ENCODE measurements at regions not wholly inside any gene's neighbourhood (a gene's known extent, or its start where the extent isn't known, plus 50 kb on each side); places are given as distances from the start of the nearest gene placed in this dataset.

- H3K4ac ChIP-seq (ENCODE audit: low read depth, low read length), result no peak overlapping the region
- no peak overlapping the region for H3K56ac ChIP-seq (ENCODE audit: insufficient read length, low read depth, low read length)
- Mint-ChIP-seq H3K36me3 (ENCODE audit: insufficient read depth in 1 of 3, low read depth in 3 of 3) (peaks cover 0 to 8% (median 6%) of the 10 kb centered on the region in 3 experiments; a peak in 2 of 7 replicates), H3K4me1 (no peaks in the 10 kb centered on the region), H3K9me3 (peaks cover 4 to 9% of the 10 kb centered on the region in 2 experiments; a peak in 4 of 5 replicates), H3K4me3 (no peak overlapping the region), H3K27ac (no peak overlapping the region), H3K27me3 (ENCODE audit: low read depth) (peaks cover 3% of the 10 kb centered on the region; the same call in 1 of the 2 replicates)
- DNase-seq, result no peak
- H4K20me1 ChIP-seq (ENCODE audit: control insufficient read depth, insufficient read depth, insufficient read length), result no peaks in the 10 kb centered on the region
- H3K23ac ChIP-seq (ENCODE audit: insufficient read length, low read depth, low read length), result no peak overlapping the region
- no peak overlapping the region for H3K9ac ChIP-seq (ENCODE audit: extremely low read depth, insufficient read length, low read length)
- no peak overlapping the region for H2BK20ac ChIP-seq (ENCODE audit: low read depth, low read length, poor library complexity, severe bottlenecking)
- H3K9me3 ChIP-seq (ENCODE audit: control insufficient read depth, low read depth, low read length), result no peaks in the 10 kb centered on the region
- no peak overlapping the region for H3K4me2 ChIP-seq (ENCODE audit: insufficient read depth, insufficient read length, low read length)
- H2AFZ ChIP-seq (ENCODE audit: low read length), result no peak overlapping the region
- no peaks in the 10 kb centered on the region for H3K4me1 ChIP-seq (ENCODE audit: insufficient read depth, low read length)
- no peak overlapping the region for H2BK12ac ChIP-seq (ENCODE audit: insufficient read length, low read depth, low read length)
- no peak overlapping the region for H2AK5ac ChIP-seq (ENCODE audit: insufficient read length, low read length)
- H3K27me3 ChIP-seq (ENCODE audit: insufficient read depth, low read length), result no peaks in the 10 kb centered on the region
- H4K8ac ChIP-seq (replicated peaks; ENCODE audit: insufficient read length, low read depth, low read length), result no peak overlapping the region
- no peak overlapping the region for H4K91ac ChIP-seq (ENCODE audit: insufficient read length, low read depth, low read length)
- no peak overlapping the region for H2BK15ac ChIP-seq (ENCODE audit: low read depth, low read length)
- H2BK120ac ChIP-seq (ENCODE audit: low read depth, low read length, poor library complexity, severe bottlenecking), result no peak overlapping the region
- H3K79me1 ChIP-seq (ENCODE audit: insufficient read depth, low read depth, low read length, poor library complexity, severe bottlenecking), result no peaks in the 10 kb centered on the region
- H4K5ac ChIP-seq (ENCODE audit: insufficient read length, low read depth, low read length), result no peak overlapping the region
- H3K18ac ChIP-seq (ENCODE audit: insufficient read length, low read depth, low read length), result no peak overlapping the region
- H3K79me2 ChIP-seq (ENCODE audit: insufficient read depth, low read length), result no peaks in the 10 kb centered on the region
- no peak overlapping the region for H3K14ac ChIP-seq (ENCODE audit: insufficient read depth, low read length)
- TF ChIP-seq CTCF (conservative IDR thresholded peaks at IDR 0.05), result no peak
- no peak overlapping the region for H3T11ph ChIP-seq (ENCODE audit: low read length)
- no peak overlapping the region for H2BK5ac ChIP-seq (ENCODE audit: insufficient read length, low read length)
- H3K27ac ChIP-seq (ENCODE audit: insufficient read length, low read depth, low read length), result no peak overlapping the region
- no peaks in the 10 kb centered on the region for H3K23me2 ChIP-seq (ENCODE audit: insufficient read length, low read depth, low read length, poor library complexity, severe bottlenecking)
These were observed 144.7 kb upstream of the ANKRD28 start for GRCh38 chr3:15942462-15942861.
